HepG2 (cell line): ENCODE measurements at regions not wholly inside any gene's neighbourhood (a gene's known extent, or its start where the extent isn't known, plus 50 kb on each side); places are given as distances from the start of the nearest gene placed in this dataset.

ENCODE experiments used
- CBFB ChIP-seq: sonication (generic); formaldehyde crosslinking; IDR thresholded peaks from 2 replicates; pipeline ENCODE4 v1.4.0; 2020; ENCODE audit warnings: missing genetic modification reagents
- CHD2 ChIP-seq: IDR thresholded peaks from 2 replicates; pipeline ENCODE4 v1.6.1; 2011; ENCODE audit warnings: low read depth, low read length, improper control_type of control experiment
- CTCF ChIP-seq: sonication (generic); formaldehyde crosslinking; IDR thresholded peaks from 2 replicates; pipeline ENCODE4 v1.5.0; 2020; ENCODE audit warnings: mild to moderate bottlenecking, missing genetic modification reagents, moderate library complexity
- GABPA ChIP-seq, 2 experiments: IDR thresholded peaks; 2 replicates each; pipeline ENCODE4 v1.6.1; 2011 to 2016; ENCODE audit warnings: low read depth in 2 of 2, low read length in 1 of 2, missing biosample characterization in 1 of 2, missing genetic modification characterization in 1 of 2
- MAX ChIP-seq: IDR thresholded peaks from 2 replicates; pipeline ENCODE4 v1.6.1; 2012; ENCODE audit warnings: inconsistent platforms
- MYPOP ChIP-seq: sonication (generic); formaldehyde crosslinking; IDR thresholded peaks from 2 replicates; pipeline ENCODE4 v1.8.1; 2023; ENCODE audit warnings: mild to moderate bottlenecking, moderate library complexity, missing genetic modification reagents
- POLR2A ChIP-seq, 2 experiments: IDR thresholded peaks; 2 replicates each; pipeline ENCODE4 v1.6.1; 2011; ENCODE audit warnings: low read depth in 2 of 2, low read length in 2 of 2, mild to moderate bottlenecking in 1 of 2, moderate library complexity in 1 of 2; ENCODE audit not compliant: insufficient read depth in 1 of 2
- SKIL ChIP-seq: sonication (generic); formaldehyde crosslinking; IDR thresholded peaks from 2 replicates; pipeline ENCODE4 v1.8.0; 2022; ENCODE audit warnings: missing genetic modification reagents, mild to moderate bottlenecking, moderate library complexity, borderline replicate concordance
- SMYD3 ChIP-seq: sonication (generic); formaldehyde crosslinking; IDR thresholded peaks from 2 replicates; pipeline ENCODE4 v1.8.1; 2023; ENCODE audit warnings: mild to moderate bottlenecking, missing genetic modification reagents
- ZFP36 ChIP-seq: fragments of 150-350 bp; IDR thresholded peaks from 2 replicates; pipeline ENCODE4 v1.6.1; 2018; ENCODE audit warnings: borderline replicate concordance, low read length, low read depth; ENCODE audit not compliant: partially characterized antibody
- ZKSCAN1 ChIP-seq: fragments of 150-350 bp; IDR thresholded peaks from 2 replicates; pipeline ENCODE4 v1.6.1; 2014; ENCODE audit warnings: low read length
- ZNF274 ChIP-seq: sonication (generic); formaldehyde crosslinking; IDR thresholded peaks from 2 replicates; pipeline ENCODE4 v1.5.1; 2020; ENCODE audit warnings: mild to moderate bottlenecking, missing genetic modification reagents
- ZNF790 ChIP-seq: sonication (generic); formaldehyde crosslinking; IDR thresholded peaks from 2 replicates; pipeline ENCODE4 v1.8.0; 2022; ENCODE audit warnings: missing genetic modification reagents, mild to moderate bottlenecking, borderline replicate concordance

- no peak for TF ChIP-seq GABPA (IDR thresholded peaks at IDR 0.05; ENCODE audit: low read depth, low read length)
- no peak for TF ChIP-seq GABPA (CRISPR knock-in tag; IDR thresholded peaks at IDR 0.05; ENCODE audit: low read depth)
- TF ChIP-seq CHD2: no peak
- TF ChIP-seq POLR2A (IDR thresholded peaks at IDR 0.05; ENCODE audit: insufficient read depth in 1 of 2, low read depth in 2 of 2, low read length in 2 of 2): no peak
- TF ChIP-seq CTCF (CRISPR knock-in tag): no peak
- TF ChIP-seq ZFP36: no peak
- no peak for TF ChIP-seq ZKSCAN1
- no peak for TF ChIP-seq SMYD3 (CRISPR knock-in tag)
- TF ChIP-seq ZNF274: no peak
- no peak for TF ChIP-seq MAX
- TF ChIP-seq ZNF790 (CRISPR knock-in tag): no peak
- TF ChIP-seq MYPOP (CRISPR knock-in tag): no peak
- TF ChIP-seq SKIL (CRISPR knock-in tag): no peak
- no peak for TF ChIP-seq CBFB (CRISPR knock-in tag)
Observed at GRCh38 chr20:4342609-4343008, 93.5 kb upstream of the ADRA1D start.
